B cell (primary cell): ENCODE measurements at regions not wholly inside any gene's neighbourhood (a gene's known extent, or its start where the extent isn't known, plus 50 kb on each side); places are given as distances from the start of the nearest gene placed in this dataset.

Source experiments
- CTCF ChIP-seq: fragments of 200-600 bp; IDR thresholded peaks from one replicate; pipeline ENCODE4 v1.8.0; 2022; ENCODE audit warnings: antibody characterized with exemption, mild to moderate bottlenecking
- EZH2 ChIP-seq: IDR thresholded peaks from 2 replicates; pipeline ENCODE4 v1.6.1; 2012; ENCODE audit warnings: borderline replicate concordance, low read depth, mild to moderate bottlenecking, moderate library complexity, low read length; ENCODE audit not compliant: insufficient read depth, poor library complexity, severe bottlenecking

GRCh38 chr15:31155151-31155550, 53.6 kb upstream of the TRPM1 start:
- TF ChIP-seq CTCF, result no peak
- TF ChIP-seq EZH2, result no peak
